ENCODE measurements at regions not wholly inside any gene's neighbourhood (a gene's known extent, or its start where the extent isn't known, plus 50 kb on each side); places are given as distances from the start of the nearest gene placed in this dataset.
"Not testable (repeated sequence)": the region's sequence is repeated elsewhere in the genome, so short reads cannot be mapped to it uniquely, and the experiment has no call there.

GRCh38 chr12:19675361-19675760 is 236.1 kb downstream of the AEBP2 start:
- TF ChIP-seq CTCF (IDR thresholded peaks at IDR 0.05), result no peak
- Histone ChIP-seq H3K27me3 (ENCODE audit: control insufficient read depth, insufficient read depth, low read length) (no peaks in the 10 kb centered on the region), H3K9ac (no peak overlapping the region), H3K4me1 (no peaks in the 10 kb centered on the region), H3K9me3 (ENCODE audit: control insufficient read depth, low read length) (no peaks in the 10 kb centered on the region), H3K79me2 (no peaks in the 10 kb centered on the region), H2AFZ (no peak overlapping the region), H3K36me3 (ENCODE audit: control insufficient read depth, insufficient read depth, low read length) (no peaks in the 10 kb centered on the region), H3K27ac (no peak overlapping the region), H3K4me2 (ENCODE audit: low read length) (no peak overlapping the region), H3K4me3 (ENCODE audit: low read depth, low read length) (no peak overlapping the region)

GRCh38 chr12:19678501-19678900 is 239.2 kb downstream of the AEBP2 start:
- not testable (repeated sequence) for H3K4me3 ChIP-seq (ENCODE audit: low read depth, low read length); H3K9ac ChIP-seq; H3K36me3 ChIP-seq (ENCODE audit: control insufficient read depth, insufficient read depth, low read length); H3K79me2 ChIP-seq; H3K4me1 ChIP-seq; H3K27ac ChIP-seq; H3K9me3 ChIP-seq (ENCODE audit: control insufficient read depth, low read length); H3K4me2 ChIP-seq (ENCODE audit: low read length); H2AFZ ChIP-seq; H3K27me3 ChIP-seq (ENCODE audit: control insufficient read depth, insufficient read depth, low read length)

- no peaks in the 10 kb centered on the region for H3K79me2 ChIP-seq
- no peaks in the 10 kb centered on the region for H3K4me1 ChIP-seq
- no peak overlapping the region for H3K9ac ChIP-seq
- H3K27ac ChIP-seq, result no peak overlapping the region
- no peaks in the 10 kb centered on the region for H3K9me3 ChIP-seq (ENCODE audit: control insufficient read depth, low read length)
- no peak for TF ChIP-seq CTCF (IDR thresholded peaks at IDR 0.05)
- no peak overlapping the region for H3K4me3 ChIP-seq (ENCODE audit: low read depth, low read length)
- no peak overlapping the region for H2AFZ ChIP-seq
- no peaks in the 10 kb centered on the region for H3K27me3 ChIP-seq (ENCODE audit: control insufficient read depth, insufficient read depth, low read length)
- H3K36me3 ChIP-seq (ENCODE audit: control insufficient read depth, insufficient read depth, low read length), result no peaks in the 10 kb centered on the region
- H3K4me2 ChIP-seq (ENCODE audit: low read length), result no peak overlapping the region
Observed at GRCh38 chr12:19681007-19681406, 241.7 kb downstream of the AEBP2 start.

GRCh38 chr12:19683178-19683927 is 244.1 kb downstream of the AEBP2 start:
- no peak overlapping the region for H3K4me3 ChIP-seq (ENCODE audit: low read depth, low read length)
- no peak overlapping the region for H3K4me2 ChIP-seq (ENCODE audit: low read length)
- H2AFZ ChIP-seq, result no peak overlapping the region
- H3K79me2 ChIP-seq, result no peaks in the 10 kb centered on the region
- H3K9me3 ChIP-seq (ENCODE audit: control insufficient read depth, low read length), result no peaks in the 10 kb centered on the region
- H3K4me1 ChIP-seq, result no peaks in the 10 kb centered on the region
- no peak for TF ChIP-seq CTCF (IDR thresholded peaks at IDR 0.05)
- H3K27ac ChIP-seq, result no peak overlapping the region
- no peaks in the 10 kb centered on the region for H3K36me3 ChIP-seq (ENCODE audit: control insufficient read depth, insufficient read depth, low read length)
- no peak overlapping the region for H3K9ac ChIP-seq
- H3K27me3 ChIP-seq (ENCODE audit: control insufficient read depth, insufficient read depth, low read length), result no peaks in the 10 kb centered on the region

- no peak overlapping the region for H2AFZ ChIP-seq
- H3K4me1 ChIP-seq, result no peaks in the 10 kb centered on the region
- no peak overlapping the region for H3K4me2 ChIP-seq (ENCODE audit: low read length)
Observed at GRCh38 chr12:19687371-19687770, 248.1 kb downstream of the AEBP2 start.

More at GRCh38 chr12:19687371-19687770, 248.1 kb downstream of the AEBP2 start:
- Histone ChIP-seq H3K36me3 (ENCODE audit: control insufficient read depth, insufficient read depth, low read length) (no peaks in the 10 kb centered on the region), H3K27me3 (ENCODE audit: control insufficient read depth, insufficient read depth, low read length) (no peaks in the 10 kb centered on the region), H3K9ac (no peak overlapping the region), H3K27ac (no peak overlapping the region), H3K4me3 (ENCODE audit: low read depth, low read length) (no peak overlapping the region), H3K79me2 (no peaks in the 10 kb centered on the region), H3K9me3 (ENCODE audit: control insufficient read depth, low read length) (no peaks in the 10 kb centered on the region)
- no peak for TF ChIP-seq CTCF (IDR thresholded peaks at IDR 0.05)

All from parathyroid adenoma (tissue), 2 donors.